Ishikawa (cell line): ENCODE measurements at regions not wholly inside any gene's neighbourhood (a gene's known extent, or its start where the extent isn't known, plus 50 kb on each side); places are given as distances from the start of the nearest gene placed in this dataset.

Experiments
- MAX ChIP-seq: IDR thresholded peaks from 2 replicates; pipeline ENCODE4 v1.6.1; 2012
- TAF1 ChIP-seq: IDR thresholded peaks from 2 replicates; pipeline ENCODE4 v1.6.1; 2012; ENCODE audit warnings: low read depth, mild to moderate bottlenecking
- YY1 ChIP-seq: IDR thresholded peaks from 2 replicates; pipeline ENCODE4 v1.6.1; 2012; ENCODE audit warnings: low read depth

- TF ChIP-seq TAF1 (no peak), YY1 (no peak), MAX (no peak)
These were observed 50.4 kb upstream of the GRPEL1 start for GRCh38 chr4:7118013-7118832.
